Activated T-cell treated with anti-CD3 and anti-CD28 coated beads for 48 hours (primary cell): ENCODE measurements at regions not wholly inside any gene's neighbourhood (a gene's known extent, or its start where the extent isn't known, plus 50 kb on each side); places are given as distances from the start of the nearest gene placed in this dataset.
"Not testable (repeated sequence)": the region's sequence is repeated elsewhere in the genome, so short reads cannot be mapped to it uniquely, and the experiment has no call there.

Source experiments
- DNase-seq: peaks from one replicate; pipeline ENCODE4 v3.0.0-alpha.2; 2020; ENCODE audit warnings: low read depth

DNA sequence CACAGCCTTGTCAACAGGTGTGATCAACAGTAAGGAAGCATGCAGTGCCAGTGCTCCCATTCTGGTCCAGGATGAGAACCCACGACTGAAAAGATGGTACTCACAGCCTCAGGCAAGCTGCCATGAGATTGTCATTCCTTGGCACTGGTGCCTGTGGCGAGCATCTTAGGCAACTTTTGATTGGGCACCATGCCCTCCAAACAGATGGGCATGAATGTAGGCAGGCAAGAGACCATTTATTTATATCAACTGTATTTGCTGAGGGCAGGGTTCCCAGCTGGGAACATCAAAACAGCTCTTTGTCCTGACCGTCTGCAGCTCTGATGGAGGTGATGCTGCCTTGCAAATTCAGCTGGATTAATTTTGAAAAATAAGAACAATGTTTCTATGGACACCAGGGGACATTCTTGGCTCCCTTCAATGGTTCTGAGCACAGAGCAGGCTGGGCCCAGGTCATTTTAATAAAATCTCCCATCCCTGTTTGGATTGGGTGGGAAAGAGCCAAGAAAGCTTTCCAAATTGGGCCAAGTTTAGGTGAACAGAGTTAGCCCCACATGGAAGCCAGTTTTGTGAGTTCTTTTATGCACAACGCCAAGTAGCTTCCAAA, 522.5 kb downstream of the RMST start:
- no peak for DNase-seq

- no peak for DNase-seq
Measured at GRCh38 chr12:97985834-97986233, 523.2 kb downstream of the RMST start.

GRCh38 chr12:97988588-97988987, 526.0 kb downstream of the RMST start:
- not testable (repeated sequence) for DNase-seq

GRCh38 chr12:97989366-97989940, 525.9 kb upstream of the TMPO start:
- no peak for DNase-seq

- DNase-seq = no peak
Measured at GRCh38 chr12:97994746-97995484, 520.5 kb upstream of the TMPO start.

GRCh38 chr12:97995559-97995958, 519.8 kb upstream of the TMPO start:
- no peak for DNase-seq

GRCh38 chr12:98001430-98001829, 514.0 kb upstream of the TMPO start:
- DNase-seq = no peak

GRCh38 chr12:98002887-98003493, 512.4 kb upstream of the TMPO start:
- DNase-seq = peak; percentile 15

DNA sequence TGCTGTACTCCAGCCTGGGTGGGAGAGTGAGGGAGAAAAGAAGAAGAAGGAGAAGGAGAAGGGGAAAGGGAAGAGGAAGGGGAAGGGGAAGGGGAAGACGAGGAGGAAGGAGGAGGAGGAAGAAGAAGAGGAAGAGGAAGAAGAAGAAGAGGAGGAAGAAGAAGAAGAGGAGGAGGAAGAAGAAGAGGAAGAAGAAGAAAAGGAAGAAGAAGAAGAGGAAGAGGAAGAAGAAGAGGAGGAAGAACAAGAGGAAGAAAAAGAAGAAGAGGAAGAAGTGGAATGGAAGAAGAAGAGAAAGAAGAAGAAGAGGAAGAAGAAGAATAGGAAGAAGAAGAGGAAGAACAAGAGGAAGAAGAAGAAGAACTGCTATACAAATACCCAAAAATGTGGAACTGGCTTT, 507.4 kb upstream of the TMPO start:
- DNase-seq = no peak

- no peak for DNase-seq
Measured at GRCh38 chr12:98013560-98013959, 501.8 kb upstream of the TMPO start.

DNA sequence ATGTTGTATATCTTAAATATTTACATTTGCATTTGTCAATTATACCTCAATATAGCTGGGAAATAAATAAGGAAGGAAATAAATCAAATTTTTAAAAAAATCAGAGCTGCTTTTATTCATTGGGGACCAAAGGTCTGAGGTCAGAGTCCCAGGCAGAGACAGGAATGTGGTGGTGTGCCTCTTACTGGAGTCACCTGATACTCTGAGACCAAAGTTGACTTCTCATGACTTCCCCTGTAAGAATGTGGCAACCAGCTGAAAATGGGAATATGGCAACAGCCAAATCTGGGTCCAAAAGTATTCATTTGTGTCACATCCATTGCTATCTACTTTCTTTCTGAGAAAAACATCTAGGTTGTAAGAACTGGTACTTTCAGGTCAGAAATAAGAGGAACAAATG, 496.6 kb upstream of the TMPO start:
- no peak for DNase-seq

DNA sequence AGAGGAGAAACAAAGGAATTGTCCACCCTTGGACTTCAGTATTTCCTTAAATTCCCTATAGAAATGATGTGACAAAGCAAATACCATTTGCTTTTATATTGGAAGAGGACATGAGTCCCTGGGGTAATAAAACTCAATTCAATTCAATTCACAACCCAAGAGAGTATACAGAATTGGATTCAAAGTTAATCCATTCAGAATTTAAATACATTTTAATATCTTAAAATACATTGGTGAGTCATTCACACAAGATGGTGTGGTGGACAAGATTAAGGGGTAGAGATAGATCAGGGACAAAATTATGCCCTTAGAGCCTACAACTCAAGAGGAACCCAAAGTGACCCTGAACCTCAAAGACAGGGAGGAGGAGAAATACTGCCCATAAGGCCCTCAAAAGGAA, 495.0 kb upstream of the TMPO start:
- no peak for DNase-seq

GRCh38 chr12:98022961-98023360, 492.4 kb upstream of the TMPO start:
- DNase-seq = no peak

DNA sequence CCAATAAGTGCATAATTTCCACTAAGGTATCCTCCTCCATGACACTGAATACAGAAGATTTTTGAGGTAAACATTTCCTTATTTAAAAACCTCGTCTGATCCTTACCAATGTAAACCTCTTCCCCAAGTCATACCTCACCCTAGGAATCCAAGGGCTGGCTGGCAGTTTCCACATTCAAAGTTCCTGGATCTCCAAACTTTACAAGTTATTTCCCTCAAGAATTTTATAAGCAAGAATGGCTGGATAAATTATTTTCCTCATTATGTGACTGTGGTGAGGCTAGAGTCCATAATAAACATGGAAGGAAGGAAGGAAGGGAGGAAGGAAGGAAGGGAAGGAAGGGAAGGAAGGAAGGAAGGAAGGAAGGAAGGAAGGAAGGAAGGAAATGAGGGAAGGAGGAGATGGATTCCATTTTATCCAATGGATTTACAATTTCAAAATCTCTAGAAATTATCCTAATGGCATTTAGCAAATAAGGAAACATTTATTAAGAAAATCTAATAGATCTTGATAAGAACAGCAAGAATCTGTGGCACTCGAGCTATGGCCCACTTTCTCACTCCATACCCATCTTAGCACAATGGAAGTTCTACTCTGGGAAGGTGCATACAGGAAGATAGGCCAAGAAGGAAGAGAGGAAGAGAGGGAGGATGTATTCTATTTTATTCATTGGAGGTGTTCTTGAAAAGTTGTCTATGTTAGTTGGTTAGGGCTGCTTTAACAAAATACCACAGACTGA, 477.8 kb upstream of the TMPO start:
- DNase-seq = no peak

GRCh38 chr12:98042668-98043067, 472.7 kb upstream of the TMPO start:
- DNase-seq = no peak

GRCh38 chr12:98045395-98045794, 470.0 kb upstream of the TMPO start:
- no peak for DNase-seq

- DNase-seq = no peak
Measured at GRCh38 chr12:98048326-98048725, 467.1 kb upstream of the TMPO start.

DNA sequence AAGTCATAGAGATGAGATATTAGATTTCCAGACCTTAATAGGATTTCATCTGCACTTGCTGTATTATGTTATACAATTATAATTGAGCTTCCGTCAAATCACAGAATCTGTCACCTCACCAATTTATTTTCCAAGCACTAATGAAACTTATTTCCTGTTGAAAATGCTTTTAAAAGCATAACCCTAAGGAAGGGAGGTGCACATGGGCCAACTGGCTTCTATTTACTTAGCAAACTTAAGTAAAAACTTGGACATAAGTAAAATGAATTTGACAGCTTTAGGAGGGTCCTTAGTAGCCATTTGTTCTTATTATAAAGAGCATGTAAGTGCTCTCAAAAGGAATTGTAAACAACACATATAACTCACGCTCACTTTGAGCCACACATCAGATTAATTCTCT, 462.2 kb upstream of the TMPO start:
- no peak for DNase-seq

DNA sequence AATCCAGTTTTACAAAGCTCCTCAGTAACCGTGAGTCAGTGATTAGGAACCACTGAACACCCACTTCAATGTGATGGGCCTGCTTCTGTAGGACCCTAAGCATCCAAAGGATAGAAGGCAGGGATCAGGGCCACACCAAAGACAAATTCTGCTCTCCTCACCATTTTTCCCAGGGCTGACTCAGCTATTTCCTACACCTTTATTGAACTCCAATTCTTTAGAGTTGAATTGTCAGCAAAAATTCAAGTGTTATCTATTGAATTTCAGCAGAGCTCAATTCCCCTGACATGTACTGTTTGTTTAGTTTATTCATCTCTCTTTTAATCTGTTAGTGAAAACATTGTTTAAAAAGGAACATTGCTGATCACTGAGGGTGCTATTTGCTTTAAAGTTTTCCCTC, 457.7 kb upstream of the TMPO start:
- DNase-seq = no peak

GRCh38 chr12:98058213-98058612, 457.2 kb upstream of the TMPO start:
- DNase-seq = no peak

DNA sequence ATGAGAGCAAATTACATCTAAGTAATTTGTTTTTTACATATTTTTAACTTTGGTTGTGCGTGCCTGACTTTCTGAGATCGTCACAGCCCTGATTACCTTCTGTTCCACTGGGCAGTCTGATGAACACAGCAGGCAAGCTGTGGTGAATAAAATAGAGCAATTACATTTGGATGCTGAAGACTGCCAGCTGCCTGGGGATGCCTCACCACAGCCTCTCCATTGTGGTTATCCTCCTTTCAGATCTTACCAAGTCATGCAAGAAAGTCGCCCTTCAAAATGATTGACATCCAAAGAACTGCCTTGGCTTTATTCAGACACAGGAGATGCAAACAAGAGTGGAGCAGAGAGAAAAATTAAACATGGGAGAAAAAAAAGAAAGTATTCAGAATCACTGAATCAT, 456.6 kb upstream of the TMPO start:
- no peak for DNase-seq

GRCh38 chr12:98059659-98060343, 455.6 kb upstream of the TMPO start:
- no peak for DNase-seq
